Activated CD4-positive, alpha-beta T cell treated with anti-CD3 and anti-CD28 coated beads for 48 hours (primary cell): ENCODE measurements at regions not wholly inside any gene's neighbourhood (a gene's known extent, or its start where the extent isn't known, plus 50 kb on each side); places are given as distances from the start of the nearest gene placed in this dataset.

ENCODE experiments used
- DNase-seq: peaks from one replicate; pipeline ENCODE4 v3.0.0-alpha.2; 2020

DNA sequence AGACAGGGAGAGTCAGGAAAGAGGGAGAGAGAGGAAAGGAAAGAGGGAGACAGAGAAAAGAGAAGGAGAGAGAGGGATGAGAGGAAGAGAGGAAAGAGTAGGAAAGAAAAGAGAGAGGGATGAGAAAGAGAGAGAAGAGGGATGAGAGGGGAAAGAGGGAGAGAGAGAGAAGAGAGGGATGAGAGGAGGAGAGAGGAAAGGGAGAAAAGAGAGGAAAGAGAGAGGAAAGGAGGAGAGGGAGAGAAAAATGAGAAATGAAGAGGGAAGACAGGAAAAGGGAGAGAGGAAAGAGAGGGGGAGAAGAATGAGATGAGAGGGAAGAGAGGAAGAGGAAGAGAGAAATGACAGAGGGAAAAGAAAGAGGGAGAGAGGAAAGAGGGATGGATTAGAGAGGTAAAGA is 207.0 kb upstream of the SKOR2 start:
- DNase-seq = no peak

- no peak for DNase-seq
These were observed 206.2 kb upstream of the SKOR2 start for GRCh38 chr18:47457614-47458013.

GRCh38 chr18:47453038-47453437 is 201.6 kb upstream of the SKOR2 start:
- DNase-seq = no peak

GRCh38 chr18:47448956-47449355 is 197.5 kb upstream of the SKOR2 start:
- no peak for DNase-seq

DNA sequence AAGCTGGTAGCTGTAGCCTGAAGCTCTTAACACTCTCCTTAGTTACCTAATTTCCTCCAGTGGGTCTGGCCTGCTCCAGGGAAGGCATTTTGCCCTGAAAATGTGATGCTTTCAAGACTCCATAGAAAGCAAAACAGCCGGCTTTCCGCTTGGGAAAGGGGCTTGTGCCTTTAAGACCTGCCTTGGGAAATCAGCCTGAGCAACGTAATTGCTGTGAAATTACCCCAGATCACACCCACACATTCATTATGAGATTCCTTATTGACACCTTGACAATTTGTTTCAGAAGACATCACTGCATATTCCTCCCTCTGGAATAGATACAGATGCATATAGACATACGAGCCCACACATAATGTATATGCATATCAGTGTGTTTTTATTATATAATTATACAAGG is 190.5 kb upstream of the SKOR2 start:
- no peak for DNase-seq

- DNase-seq = no peak
These were observed 186.5 kb upstream of the SKOR2 start for GRCh38 chr18:47438001-47438400.

DNA sequence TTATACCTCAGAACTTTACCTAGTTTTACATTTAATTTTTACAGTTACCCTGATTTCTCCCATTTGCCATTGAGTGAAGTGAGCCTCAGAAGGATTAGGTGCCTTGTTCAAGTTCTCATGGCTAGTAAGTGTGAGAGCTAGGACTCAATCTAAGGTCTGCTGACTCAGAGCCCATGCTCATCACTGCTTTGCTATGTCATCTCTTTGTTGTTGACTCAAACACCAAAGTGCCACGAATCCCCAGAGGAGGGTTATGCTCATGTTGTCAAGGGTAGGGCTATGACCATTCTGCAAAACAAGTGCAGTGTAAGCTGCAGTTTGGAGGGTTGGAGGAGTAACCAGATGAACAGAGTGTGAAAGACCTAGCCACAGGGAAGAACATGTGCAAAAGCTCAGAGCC is 185.4 kb upstream of the SKOR2 start:
- no peak for DNase-seq

GRCh38 chr18:47434214-47434746 is 182.8 kb upstream of the SKOR2 start:
- no peak for DNase-seq

DNA sequence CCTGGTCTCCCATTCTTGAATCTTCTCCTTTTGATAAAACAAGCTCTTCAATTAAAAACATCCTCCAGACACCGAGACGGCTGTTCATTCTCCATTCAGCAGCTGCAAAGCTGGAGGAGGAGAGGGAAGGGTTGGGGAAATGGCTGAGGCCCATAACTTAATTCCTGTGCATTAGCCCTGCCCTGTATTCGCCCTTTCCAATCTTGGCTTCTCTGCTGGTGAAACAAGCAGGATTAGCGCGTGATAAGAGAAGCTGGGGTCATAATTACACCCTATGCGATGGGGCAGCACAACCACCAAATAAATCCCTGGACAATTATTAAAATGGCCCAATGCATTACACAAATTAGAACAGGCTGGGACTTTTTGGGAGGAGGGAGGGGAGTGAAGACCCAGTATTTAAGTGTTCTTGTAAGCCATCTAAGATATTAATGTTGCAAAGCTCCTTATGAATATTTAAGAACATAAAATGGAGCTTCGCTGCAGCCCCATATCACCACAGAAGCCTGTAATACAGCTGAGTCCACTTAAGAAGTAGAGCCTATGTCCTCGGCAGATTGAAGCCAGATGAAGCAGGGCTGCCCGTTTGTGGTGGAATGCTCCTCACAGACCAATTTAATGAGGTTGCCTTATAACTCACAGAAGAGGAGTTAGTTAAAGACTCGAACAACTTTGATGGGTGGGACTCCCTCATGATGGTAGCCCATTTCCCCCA is 176.6 kb upstream of the SKOR2 start:
- no peak for DNase-seq

- DNase-seq = no peak
These were observed 175.6 kb upstream of the SKOR2 start for GRCh38 chr18:47427072-47427471.

- DNase-seq = no peak
These were observed 173.9 kb upstream of the SKOR2 start for GRCh38 chr18:47425365-47425764.

DNA sequence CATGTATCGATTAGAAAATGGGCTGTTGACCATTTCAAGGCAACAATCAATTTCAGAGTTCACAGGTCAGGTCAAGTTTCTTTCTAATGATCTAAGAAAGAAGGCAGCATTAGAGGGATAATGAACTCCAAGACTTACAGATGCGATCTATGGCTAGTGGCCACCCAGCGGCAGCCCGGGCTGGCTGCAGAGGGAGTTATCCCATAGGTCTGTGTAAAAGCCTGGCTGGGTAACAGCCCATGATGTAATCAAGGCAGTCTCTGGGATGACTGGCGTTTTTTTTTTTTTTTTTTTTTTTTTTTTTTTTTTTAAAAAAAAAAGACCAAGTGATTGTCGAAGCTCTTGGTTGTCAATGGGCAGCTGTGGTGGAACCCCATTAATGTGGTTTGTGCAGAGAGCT is 171.1 kb upstream of the SKOR2 start:
- DNase-seq = no peak

- no peak for DNase-seq
These were observed 168.7 kb upstream of the SKOR2 start for GRCh38 chr18:47420130-47420529.

DNA sequence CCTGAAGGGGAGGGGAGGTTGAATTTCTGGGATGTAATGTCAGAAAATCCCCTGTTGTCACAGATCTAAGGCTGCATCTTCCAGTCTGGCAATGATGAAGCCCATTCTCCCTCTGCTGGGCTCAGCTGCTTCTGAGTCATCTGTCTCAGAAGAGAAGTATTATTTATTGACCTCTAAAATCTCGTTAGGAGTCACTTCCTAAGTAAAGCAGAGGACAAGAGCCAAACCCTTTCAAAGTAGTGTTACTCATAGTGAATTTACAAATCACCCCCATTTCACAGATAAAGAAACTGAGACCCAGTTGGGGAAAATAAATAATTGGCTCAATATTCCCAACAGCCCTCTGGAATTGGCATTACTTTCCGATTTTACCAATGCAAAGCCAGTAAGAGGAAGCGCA is 167.3 kb upstream of the SKOR2 start:
- DNase-seq = no peak

GRCh38 chr18:47417807-47418206 is 166.3 kb upstream of the SKOR2 start:
- DNase-seq = no peak

DNA sequence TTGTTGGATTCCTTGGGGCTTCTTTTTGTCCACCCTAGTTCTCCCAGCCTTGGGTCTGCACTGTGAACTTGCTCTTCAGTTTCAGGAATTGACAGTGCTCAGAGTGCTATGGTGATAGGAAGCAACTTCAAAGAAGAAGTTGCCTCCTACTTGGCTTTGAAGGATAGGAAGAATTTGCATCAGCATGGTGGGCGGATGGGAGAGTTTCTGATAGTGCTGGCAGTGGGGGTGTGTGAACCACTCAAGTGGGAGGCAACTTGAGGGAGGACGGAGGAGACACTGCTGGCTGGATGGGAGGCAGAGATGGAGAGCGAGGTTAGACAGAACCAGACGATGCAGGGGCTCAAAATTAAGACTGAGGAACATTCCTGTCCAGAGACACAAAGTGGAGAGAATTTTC is 164.4 kb upstream of the SKOR2 start:
- no peak for DNase-seq

- no peak for DNase-seq
These were observed 161.9 kb upstream of the SKOR2 start for GRCh38 chr18:47413327-47413726.

DNA sequence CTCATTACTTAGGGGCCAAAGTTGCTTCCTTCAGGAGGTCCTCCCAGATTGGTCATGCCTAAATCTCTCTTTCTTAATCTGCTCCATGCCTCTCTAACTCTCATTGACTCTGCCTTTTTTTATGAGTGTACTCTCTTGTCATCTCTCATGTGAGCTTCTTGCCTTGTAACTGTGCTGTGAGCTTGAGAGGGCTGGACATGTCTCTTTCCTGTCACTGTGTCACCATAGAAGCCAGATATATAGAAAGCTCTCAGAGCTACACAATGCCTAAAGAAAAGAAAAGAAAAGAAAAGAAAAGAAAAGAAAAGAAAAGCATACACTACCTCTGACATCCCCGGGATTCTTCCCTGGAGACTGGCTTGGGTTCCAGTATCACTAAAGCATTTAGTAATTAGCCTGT is 161.5 kb upstream of the SKOR2 start:
- DNase-seq = no peak

DNA sequence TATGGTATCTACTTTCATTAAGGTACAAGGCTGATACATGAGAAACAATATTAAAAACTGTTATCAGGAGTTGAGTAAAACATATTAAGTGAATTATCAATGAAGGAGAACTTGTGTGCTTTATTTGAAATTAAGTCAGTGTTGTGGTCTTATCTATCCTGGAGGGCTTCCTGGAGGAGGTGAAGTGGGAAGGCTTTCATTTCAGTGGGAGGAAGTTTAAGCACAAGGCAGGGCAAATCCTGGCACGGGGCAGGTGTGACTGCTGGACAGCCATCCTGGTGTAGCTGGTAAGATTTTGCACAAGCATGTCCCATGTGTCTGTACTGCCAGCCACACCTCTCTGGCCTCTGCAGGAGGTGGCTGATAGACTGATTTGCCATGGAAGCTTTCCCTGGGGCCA is 159.7 kb upstream of the SKOR2 start:
- no peak for DNase-seq

GRCh38 chr18:47410139-47410538 is 158.7 kb upstream of the SKOR2 start:
- no peak for DNase-seq

GRCh38 chr18:47409519-47409918 is 158.1 kb upstream of the SKOR2 start:
- no peak for DNase-seq

GRCh38 chr18:47407736-47408135 is 156.3 kb upstream of the SKOR2 start:
- DNase-seq = no peak

DNA sequence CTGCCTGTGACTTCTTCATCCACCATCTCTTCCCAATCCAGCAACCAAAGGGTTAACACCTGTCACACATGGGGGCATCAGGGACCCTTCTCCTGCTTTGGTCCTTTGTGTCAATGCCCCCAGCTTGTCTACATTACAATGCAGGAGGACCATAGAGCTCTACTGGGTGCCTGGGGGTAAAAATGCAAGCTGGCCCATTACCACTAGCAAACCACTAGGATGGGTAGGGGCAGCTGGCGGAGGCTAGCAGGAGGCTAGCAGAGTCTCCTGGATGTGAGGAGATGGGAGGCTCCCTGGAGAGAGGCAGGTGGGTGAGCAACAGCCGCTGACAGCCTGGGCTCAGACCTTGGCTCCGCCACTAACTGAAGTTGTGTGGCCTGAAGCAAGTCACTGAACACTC is 153.4 kb upstream of the SKOR2 start:
- DNase-seq = no peak

DNA sequence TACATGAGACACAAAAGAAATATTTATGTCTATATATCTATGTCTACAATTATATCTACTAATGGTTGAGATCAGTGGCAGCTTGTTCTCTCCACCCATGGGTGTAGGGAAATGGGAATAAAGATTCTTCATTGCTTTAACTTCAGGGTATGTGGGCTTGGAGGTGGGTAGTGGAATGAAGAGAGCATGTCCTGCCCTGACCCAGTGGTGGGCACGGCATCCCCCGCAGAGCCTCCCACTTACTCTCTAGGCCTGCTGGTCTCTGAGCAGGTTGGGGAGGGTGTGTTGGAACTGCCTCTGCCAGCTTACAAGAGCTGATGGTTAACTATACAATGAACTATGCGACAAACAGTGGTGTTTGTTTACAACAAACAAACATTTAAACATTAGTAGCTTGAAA is 152.5 kb upstream of the SKOR2 start:
- no peak for DNase-seq

DNA sequence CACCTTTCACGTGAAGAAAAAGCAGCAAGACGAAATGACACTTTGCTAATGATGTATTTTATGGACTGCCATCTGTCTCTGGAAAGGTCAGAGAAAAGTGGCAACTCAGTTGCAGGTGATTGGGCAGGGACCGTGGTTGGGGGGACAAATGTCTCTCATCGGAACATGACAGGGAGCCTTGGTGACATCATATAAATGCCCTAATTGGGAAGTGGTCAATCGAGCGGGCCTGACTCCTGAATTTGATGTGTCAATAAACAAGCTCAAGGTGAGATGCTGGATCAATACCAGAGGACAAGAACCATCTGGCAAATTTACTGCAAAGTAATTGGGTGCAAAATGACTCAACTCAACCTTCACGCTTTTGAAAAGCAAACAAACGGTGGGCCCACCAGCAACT is 151.9 kb upstream of the SKOR2 start:
- no peak for DNase-seq
